GM19468 (cell line): ENCODE measurements at regions not wholly inside any gene's neighbourhood (a gene's known extent, or its start where the extent isn't known, plus 50 kb on each side); places are given as distances from the start of the nearest gene placed in this dataset.
"Not testable (repeated sequence)": the region's sequence is repeated elsewhere in the genome, so short reads cannot be mapped to it uniquely, and the experiment has no call there.

Experiments
- ATAC-seq: cut with Tn5 transposase; IDR thresholded peaks from one replicate; pipeline ENCODE4 v1.9.1; 2021; ENCODE audit warnings: mild to moderate bottlenecking, moderate library complexity, moderate number of reproducible peaks; ENCODE audit not compliant: unreplicated experiment; ENCODE audit errors: extremely low read depth

- ATAC-seq: no peak
Observed at GRCh38 chr5:104598285-104598684, 1035.7 kb upstream of the NUDT12 start.

DNA sequence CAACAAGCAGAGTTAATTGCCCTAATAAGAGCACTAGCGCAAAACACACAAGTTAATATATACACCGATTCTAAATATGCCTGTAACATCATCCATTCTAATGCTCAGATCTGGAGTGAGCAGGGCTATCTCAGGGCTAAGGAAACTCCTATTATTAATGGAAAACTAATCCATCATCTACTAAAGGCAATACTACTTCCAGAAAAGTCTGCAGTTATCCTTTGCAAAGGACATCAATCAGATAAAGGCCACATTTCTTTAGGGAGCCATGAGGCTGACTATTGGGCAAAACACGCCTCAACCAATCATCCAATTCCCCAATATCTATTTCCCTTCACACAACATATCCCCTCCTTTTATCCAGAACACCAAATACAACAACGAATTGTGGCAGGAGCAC, 1032.3 kb upstream of the NUDT12 start:
- ATAC-seq: no peak

- no peak for ATAC-seq
Observed at GRCh38 chr5:104576677-104577076, 1014.1 kb upstream of the NUDT12 start.

GRCh38 chr5:104573949-104574709, 1011.5 kb upstream of the NUDT12 start:
- no peak for ATAC-seq

GRCh38 chr5:104569621-104570020, 1007.0 kb upstream of the NUDT12 start:
- ATAC-seq: no peak

- no peak for ATAC-seq
Observed at GRCh38 chr5:104564530-104564929, 1001.9 kb upstream of the NUDT12 start.

- no peak for ATAC-seq
Observed at GRCh38 chr5:104556957-104557356, 994.4 kb upstream of the NUDT12 start.

- ATAC-seq: no peak
Observed at GRCh38 chr5:104551628-104552027, 989.0 kb upstream of the NUDT12 start.

DNA sequence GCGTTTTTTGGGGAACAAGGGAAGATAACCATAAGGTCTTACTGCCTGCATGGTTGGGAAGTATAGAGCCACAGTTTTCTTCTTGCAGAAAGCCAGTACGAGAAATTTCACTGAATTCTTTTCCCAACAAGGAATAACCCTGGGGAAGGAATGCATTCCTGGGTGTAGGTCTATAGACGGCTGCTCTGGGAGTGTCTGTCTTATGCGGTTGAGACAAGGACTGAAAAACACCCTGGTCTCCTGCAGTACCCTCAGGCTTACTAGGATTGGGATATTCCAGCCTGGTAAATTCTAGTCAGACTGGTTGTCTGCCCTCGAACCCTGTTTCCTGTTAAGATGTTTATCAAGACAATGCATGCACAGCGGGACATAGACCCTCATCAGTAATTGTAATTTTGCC, 984.3 kb upstream of the NUDT12 start:
- not testable (repeated sequence) for ATAC-seq

DNA sequence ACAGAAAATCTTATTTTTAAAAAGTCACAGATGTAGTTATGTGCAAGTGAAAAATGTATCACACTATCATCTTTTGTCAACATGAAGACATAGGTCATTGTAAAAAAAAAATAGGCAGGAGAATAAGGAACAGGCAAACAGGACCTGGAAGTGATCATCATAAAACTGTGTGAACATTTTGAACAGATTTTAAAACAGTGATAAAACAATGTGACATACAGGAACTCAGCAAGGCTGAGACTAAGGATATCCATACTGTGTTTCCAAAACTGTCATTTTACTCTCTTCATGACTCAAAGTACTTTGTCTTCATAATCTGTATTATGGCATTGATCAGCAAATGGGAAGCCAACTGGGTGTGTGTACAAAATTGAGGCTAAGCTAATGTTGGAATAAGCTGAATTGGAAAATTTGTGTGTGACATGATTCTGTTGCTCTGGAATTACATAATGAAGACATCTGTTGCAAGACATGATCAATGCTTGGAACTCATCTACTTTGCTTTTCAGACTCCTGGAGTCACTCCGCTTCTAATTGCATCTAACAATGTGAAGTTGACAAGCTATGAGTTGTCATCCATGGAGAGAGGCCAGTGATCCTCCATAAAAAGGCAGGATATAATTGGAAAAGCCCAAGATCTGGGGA, 978.7 kb upstream of the NUDT12 start:
- ATAC-seq: no peak

DNA sequence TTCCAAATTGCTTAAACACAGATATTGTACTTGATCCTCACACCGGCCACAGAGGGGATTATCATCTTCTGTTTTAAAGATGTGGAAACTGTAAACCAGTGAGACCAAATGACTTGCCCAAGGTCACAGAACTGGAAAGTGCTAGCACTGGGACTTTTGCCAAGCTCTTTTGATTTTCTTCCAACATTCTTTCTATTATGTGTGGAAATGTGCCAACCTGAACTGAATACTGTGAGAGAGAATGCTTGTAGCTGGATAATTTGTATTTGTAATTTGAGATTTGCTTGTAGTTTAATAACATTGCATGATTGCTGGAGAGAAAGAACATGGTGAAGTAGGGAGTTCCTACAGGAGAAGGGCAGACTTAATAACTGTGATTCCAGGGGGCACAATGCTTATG, 977.9 kb upstream of the NUDT12 start:
- no peak for ATAC-seq

DNA sequence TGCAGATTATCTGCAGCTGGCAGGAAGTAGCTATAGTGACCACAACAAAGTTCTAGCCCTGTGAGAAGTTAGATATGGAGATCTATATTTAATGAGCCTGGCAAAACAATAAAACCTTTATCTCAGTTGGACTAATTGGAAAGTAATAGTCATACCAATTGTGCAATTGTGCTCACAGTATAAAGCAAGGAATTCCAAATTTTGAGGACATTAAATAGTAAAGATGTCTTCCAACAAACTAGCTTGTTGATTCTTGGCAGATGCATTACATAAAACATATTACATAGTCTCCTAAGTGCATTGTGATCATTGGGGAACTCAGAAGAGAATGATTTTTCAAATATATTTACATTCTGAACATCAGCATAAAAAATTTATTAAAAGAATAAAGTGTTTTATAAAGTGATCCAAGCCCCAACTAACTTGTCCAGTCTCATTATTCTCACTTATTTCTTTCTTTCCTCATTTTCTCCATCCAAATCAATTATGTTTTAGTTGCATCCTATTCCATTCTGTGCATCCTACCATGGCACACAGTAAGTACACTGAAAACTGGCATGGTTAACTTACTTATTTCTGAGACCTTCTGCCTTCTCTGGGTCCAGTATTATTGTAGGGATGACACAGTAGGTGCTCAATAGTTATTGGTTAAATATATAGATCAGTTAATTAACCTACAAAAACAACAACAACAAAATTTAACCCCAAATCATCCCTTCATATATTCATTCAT, 977.2 kb upstream of the NUDT12 start:
- no peak for ATAC-seq

- no peak for ATAC-seq
Observed at GRCh38 chr5:104538734-104539133, 976.1 kb upstream of the NUDT12 start.

GRCh38 chr5:104533498-104533897, 970.9 kb upstream of the NUDT12 start:
- no peak for ATAC-seq

- no peak for ATAC-seq
Observed at GRCh38 chr5:104526866-104527265, 964.3 kb upstream of the NUDT12 start.

DNA sequence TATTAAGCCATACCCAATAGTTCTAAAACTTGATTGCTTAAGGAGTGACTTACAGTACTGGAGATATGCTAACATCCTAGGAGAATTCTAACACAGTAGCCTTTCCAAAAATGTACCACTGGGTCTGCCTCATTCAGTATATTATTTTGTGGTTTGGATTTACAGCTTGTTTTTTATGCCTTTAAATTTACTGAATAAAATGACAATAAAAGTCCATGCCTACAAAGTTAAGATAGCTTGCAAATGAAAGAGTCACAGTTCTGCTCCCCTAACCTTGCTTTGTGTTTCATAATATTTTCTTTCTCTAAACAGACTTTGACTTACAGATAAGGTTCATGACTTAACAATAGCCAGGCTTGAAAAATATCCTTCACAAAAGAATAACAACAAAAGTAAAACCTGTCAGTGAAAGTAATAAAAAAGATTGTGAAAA, 951.1 kb upstream of the NUDT12 start:
- ATAC-seq: no peak

DNA sequence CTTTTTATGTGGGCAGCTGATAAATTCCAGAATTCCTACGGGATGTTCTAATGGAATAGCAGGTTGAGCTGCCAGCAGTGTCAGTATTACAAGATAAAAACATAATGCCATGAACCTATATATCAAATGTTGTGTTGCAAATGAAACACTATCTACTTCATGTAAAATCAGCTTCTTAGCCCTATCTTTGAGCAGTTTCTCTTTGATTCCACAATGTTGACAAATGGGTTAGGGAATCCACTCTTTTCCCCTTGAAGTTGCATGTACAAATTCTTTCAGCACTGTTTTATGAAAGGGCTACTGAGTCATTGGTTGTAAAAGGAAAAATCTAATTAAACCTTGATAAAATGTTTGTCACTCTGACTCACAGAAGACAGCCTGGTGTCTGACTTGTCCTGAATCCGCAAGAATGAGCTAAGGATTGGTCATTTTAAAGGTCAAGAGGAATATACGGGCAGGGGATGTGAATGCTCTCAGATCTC, 950.6 kb upstream of the NUDT12 start:
- ATAC-seq: no peak

- no peak for ATAC-seq
Observed at GRCh38 chr5:104512063-104512825, 949.7 kb upstream of the NUDT12 start.

- no peak for ATAC-seq
Observed at GRCh38 chr5:104498281-104498680, 935.7 kb upstream of the NUDT12 start.

- ATAC-seq: no peak
Observed at GRCh38 chr5:104494083-104494482, 931.5 kb upstream of the NUDT12 start.
